NCI-H2196 treated with DMSO at 0.1 percent for 48 hours (cell line): ENCODE measurements at regions not wholly inside any gene's neighbourhood (a gene's known extent, or its start where the extent isn't known, plus 50 kb on each side); places are given as distances from the start of the nearest gene placed in this dataset.
"Not testable (repeated sequence)": the region's sequence is repeated elsewhere in the genome, so short reads cannot be mapped to it uniquely, and the experiment has no call there.

ENCODE experiments used
- DNase-seq: peaks from one replicate; lab custom pipeline; 2025; ENCODE audit not compliant: unreplicated experiment; lab: John Stamatoyannopoulos, UW

DNA sequence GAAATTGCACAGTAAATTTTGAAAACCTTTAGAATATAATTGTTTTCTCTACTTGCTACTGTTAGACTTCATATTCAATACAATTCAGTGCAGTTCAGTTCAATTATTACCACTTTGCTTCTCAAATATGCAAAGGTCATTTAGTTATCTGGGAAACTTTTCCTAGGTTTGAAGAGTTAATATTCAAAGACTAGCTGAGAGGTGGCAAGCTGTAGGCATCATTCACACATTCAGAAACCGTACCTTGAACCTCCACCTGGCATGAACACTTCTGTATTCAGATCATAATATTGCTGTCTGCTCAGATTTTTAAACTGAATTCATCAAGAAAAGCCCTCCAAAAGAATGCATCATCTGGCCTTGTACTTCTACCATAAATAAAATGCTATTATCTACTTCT lies 162.1 kb upstream of the PCSK5 start:
- DNase-seq: no peak

DNA sequence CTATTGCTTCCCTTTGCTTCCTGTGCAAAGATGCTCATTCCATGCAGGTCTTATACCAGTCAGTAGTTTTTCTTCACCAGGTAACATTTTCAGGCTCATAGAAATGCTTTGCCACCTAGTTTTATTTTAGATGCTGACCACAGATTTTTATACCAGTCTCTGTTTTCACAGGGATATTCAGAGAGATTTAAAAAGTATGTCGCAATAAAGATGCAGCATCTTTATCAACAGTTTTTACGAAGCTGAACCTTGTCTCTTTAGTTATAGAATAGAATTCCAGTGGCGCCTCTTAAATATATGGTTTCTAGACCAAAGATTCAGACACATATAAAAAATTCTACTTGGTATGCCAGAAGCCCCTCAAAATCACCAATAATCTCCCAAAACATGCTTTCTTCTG lies 155.7 kb upstream of the PCSK5 start:
- DNase-seq: no peak

DNA sequence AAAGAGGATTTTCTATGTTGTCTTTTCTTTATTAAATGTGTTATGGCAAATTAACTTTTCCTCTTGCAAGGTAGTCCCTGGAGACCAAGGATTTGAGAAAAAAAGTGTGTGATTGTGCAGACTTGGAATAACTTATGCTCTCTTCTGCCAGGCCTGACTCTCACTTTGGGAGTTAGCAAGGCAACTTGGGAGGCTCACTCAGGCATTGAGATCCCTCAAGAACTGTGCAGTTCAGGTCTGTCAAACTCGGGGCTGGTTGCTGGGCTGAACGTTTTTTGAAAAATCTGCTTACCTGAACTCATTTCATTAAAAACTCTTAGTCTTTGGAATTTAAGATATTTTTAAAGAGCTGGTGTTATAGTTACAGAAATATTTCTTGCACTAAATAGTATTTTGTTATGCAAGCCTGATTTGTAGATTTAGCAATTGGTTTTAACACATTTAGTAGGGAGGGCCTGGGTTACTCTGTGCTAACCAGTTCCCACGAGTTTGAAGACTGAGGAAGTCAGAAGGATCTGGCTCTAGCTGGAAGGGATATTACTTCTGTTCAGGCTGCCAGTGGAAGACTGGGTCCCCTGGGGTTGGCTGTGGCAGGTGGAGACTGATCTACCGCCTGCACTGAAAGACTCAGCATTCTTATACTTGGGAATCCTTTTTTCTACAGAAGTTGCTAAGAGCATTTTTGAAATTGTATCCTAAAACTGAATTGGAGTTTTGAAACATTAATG lies 150.4 kb upstream of the PCSK5 start:
- no peak for DNase-seq

DNA sequence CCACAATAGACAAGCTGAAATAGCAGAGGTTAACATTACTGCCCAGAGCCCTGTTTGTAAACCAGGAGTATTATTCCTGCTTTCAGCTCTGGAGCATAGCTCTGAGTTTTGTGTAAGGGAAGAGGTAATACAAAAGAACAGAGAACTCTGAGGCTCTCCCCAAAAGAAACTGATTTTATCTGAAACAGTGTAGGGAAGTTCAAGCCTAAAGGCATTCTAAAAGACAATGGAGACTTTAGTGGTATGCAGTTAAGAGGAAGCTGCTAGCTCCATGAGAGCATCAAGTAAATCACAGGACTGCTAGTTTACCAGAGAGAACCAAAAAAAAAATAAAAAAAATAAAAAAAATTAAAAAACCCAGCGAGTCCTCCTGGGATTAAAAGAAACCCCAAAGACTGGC lies 146.6 kb upstream of the PCSK5 start:
- no peak for DNase-seq

DNA sequence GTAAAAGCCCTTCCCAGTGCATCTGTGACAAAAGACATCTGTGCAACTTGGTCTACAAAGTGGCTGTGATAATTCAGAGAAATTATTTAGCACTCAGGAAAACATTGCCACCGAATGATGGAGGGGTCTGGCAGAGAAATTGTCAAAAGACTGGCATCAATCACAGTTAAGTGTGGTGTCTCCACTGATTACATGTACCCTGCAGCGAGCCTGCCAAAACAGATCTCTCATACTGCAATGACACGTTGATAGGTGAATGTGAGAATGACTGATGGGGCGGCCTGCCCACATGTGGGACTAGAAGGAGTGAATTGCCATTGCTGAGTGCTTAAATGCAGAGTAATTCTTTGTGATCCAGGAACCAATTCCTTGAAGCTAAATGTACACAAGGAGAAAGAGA lies 136.4 kb upstream of the PCSK5 start:
- no peak for DNase-seq

DNA sequence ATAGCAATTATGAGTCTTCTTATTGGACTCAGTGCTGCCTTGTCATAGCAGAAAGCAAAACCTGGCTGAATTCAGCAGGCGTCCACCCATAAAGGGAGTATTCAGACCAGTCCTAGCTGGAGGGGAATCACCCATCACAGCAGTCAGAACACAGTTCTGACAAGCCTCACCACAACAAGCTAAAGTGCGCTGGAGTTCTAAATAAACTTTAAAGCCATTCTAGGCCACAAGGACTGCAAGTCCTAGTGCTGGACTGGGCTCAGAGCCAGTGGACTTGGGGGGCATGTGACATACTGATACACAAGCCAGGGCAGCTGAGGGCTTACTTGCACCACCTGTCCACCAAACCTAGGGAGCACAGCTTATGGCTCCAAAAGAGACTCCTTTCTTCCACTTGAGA lies 115.3 kb upstream of the PCSK5 start:
- DNase-seq: no peak

DNA sequence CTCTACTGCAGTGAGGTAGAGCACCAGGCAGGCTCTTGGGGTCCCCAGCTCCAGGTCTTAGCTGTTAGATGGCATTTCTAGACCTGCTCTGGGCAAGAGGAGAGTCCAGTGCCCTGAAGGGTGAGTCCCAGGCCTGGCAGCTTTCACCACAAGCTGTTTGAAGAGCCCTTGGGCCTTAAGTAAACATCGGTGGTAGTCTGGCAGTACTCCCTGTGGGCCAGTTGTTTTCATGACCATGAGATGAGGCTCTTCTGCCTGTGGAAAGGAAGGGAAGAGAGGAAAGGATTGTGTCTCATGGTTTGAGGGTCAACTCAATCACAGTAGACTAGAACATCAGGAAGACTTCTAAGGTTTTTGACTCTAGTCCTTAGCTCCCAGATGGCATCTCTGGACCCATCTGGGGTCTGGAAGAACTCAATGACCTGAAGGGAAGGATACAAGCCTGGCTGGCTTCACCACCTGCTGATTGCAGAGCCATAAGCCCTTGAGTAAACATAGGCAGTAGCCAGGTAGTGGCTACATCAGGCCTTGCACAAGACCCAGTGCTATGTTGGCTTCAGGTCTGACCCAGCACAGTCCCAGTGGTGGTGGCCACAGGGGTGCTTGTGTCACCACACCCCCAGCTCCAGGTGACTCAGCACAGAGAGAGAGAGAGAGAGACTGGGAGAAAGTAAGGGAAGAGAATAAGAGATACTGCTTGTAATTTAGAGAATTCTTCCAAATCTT lies 114.3 kb upstream of the PCSK5 start:
- no peak for DNase-seq

DNA sequence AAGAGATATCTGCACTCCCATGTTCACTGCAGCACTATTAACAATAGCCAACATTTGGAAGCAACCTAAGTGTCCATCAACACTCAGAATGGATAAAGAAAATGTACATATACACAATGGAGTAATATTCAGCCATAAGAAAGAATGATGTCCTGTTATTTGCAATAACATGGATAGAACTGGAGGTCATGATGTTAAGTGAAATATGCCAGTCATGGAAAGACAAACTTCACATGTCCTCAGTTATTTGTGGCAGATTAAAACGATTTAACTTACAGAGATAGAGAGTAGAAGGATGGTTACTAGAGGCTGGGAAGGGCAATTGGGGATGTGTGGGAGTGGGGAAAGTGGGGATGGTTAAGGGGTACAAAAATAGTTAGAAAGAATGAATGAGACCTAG lies 110.3 kb upstream of the PCSK5 start:
- no peak for DNase-seq

DNA sequence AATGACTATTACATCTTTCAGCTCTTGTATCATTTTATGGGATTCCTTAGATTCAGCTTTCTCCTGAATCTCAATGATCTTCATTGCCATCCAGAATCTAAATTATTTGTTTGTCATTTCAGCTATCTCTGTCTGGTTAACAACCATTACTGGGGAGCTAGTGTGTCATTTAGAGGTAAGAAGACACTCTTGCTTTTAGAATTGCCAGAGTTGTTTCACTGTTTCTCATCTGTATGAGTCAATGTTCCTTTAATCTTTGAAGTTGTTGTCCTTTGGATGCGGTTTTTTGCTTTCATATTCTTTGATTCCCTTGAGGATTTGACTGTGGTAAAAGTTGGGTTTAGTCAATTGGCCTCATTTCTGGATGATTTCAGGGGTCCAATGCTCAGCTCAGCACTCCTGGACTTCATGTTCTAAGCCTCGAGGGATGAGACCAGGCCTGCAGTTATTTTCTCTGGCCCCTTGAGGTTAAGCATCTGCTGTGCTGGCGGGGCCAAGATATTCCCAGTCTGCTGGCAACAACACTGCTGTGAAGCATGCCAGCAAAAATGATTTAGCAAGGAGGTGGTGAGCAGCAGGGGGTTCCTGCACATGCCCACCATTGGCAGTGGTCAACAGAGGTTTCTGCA lies 102.4 kb upstream of the PCSK5 start:
- no peak for DNase-seq

DNA sequence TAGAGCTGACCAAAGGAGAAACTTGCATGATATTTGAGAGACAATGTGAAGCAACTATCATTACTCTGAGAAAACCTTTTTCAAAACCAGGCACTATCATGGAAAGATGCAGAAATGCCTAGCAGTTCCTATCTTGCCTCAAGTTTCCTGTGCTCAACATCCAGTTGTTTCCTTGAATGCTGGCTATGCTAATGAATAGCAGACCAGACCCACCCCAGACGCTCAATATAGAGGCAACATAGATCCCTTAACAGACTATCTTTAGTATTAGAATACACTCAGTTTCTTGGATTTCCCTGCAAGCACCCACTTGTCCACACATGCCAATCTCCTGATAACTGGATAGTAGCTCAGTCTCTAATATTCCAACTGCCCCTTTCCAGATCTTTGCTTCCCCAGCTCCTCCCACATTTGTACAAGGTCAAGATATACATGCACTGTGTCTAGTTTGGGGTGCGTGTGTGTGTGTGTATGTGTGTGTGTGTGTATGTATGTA lies 93.3 kb upstream of the PCSK5 start:
- no peak for DNase-seq

DNA sequence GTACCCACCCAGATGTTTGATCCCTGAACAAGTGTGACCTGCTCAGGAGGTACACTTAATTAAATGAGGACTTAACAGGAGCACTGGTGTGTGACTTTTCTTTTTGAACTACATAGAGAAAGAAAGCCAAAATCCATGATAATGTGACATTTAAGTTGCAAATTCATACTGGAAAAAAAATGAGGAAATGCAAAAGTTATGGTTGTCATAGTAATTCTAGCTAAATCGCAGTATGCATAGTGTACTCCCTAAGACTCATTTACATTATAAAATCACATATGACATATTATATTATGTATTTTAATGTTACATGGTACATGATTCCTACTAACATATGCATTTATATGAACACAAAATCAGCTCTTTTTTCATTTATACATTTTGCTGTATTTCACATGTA lies 92.0 kb upstream of the PCSK5 start:
- no peak for DNase-seq

DNA sequence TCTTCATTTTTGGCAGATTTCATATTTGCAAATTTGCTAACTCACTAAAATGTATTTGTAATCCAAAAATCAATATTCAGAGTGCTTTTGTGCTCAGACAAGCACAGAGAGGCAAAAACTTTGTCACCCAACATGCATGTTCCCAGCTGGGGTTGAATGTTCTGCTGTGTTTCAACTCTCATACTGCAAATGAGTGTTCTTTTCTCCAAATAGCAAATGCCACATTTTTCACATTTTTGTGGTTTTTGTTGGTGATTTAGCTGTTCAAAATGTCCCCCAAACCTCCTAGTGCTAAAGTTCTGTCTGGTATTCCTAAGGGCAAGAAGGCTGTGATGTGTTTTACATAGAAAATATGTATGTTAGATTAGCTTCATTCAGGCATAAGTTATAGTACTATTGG lies 87.3 kb upstream of the PCSK5 start:
- no peak for DNase-seq

DNA sequence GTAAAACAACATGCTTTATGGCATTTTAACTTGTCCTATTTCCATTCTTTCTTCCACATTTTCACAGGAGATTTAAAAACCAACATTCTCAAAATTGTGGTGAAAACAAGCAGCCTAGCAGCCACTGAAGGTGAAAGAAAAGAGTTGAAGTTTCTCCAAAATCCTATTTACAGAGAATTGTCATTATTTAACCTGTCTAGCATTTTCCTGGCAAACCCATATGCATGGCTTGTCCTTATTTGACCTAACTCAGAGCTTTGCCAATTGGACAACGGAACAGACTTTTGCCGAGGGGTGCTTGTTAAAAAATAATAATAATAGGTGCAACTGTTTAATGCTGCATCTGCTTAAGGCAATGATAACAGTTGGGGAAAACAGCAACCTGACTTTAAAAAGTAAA lies 80.4 kb upstream of the PCSK5 start:
- no peak for DNase-seq

DNA sequence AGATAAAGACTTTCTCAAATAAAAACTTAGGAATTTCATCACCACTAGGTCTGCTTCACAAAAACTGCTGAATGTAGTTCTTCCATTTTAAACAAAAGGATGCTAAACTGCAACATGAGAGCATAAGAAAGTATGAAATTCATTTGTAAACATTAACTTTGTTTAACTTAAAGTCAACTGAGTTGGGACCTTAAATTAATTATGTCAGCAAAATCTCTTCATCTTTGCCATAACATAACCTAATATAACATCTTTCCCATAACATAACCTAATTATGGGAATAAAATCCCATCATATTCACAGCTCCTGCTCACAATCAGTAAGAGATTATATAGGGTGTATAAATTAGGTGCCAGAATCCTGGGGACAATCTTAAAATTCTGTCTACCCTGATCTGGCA lies 78.8 kb upstream of the PCSK5 start:
- no peak for DNase-seq

DNA sequence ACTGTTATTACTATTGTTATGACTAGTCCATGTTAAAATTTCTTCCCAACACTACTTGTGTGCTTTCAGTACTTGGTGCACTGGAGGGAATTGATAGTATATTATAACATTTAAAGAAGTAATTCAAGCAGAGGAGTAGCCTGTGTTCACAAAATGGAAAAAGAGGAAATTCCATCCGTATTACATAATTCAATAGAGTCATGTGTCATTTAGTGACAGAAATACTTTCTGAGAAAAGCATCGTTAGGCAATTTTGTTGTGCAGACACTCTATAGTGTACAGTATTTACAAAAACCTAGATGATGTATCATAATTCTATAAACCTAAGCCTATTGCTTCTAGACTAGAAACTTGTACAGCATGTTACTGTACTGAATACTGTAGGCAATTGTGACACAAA lies 78.3 kb upstream of the PCSK5 start:
- no peak for DNase-seq

DNA sequence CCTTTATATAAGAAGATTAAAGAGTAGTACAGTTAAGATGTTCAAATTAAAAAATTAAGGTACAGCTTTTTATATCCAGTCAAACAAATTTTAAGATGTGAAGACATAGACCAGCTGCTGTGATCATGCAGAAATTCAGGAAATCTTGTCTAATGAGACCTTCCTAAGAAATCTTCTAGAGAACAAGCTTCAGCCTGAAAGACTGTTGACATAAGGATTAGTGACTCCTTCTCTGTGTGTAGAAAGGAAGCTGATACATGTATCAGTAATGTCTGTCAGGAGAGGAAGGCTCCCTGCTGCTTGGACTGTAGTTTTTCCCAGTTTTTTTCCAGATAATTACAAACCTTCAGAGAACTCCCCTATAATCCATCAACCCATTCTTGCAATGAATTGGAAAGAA lies 75.8 kb upstream of the PCSK5 start:
- no peak for DNase-seq

DNA sequence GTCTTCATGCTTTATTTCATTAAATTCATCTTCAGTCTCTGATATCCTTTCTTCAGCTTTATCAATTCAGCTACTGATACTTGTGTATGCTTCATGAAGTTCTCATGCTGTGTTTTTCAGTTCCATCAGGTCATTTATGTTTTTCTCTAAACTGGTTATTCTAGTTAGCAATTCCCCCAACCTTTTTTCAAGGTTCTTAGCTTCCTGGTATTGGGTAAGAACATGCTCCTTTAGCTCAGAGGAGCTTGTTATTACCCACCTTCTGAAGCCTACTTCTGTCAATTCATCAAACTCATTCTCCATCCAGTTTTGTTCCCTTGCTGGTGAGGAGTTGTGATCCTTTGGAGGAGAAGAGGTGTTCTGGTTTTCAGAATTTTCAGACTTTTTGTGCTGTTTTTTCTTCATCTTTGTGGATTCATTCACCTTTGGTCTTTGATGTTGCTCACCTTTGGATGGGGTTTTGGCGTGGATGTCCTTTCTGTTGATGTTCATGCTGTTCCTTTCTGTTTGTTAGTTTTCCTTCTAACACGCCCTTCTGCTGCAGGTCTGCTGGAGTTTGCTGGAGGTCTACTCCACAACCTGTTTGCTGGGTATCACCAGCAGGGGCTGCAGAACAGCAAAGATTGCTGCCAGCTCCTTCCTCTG lies 69.9 kb upstream of the PCSK5 start:
- not testable (repeated sequence) for DNase-seq

DNA sequence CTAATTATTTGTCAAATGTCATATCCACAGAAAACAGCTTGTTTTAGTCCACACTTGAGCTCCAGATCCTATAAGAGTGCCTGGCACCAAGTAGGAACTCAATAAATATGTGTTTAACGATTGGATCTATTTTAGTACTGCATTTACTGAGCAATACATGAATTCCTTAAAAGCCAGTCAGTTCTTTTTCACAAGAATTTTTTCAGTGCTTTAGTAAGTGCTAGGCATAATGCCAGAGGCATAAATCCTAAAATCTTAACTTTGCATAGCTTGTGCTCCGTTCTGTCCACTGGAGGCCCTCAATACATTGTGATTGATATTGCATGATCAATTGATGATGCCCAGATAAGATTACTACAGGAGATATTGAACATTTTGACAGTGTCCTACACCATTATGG lies 67.3 kb upstream of the PCSK5 start:
- DNase-seq: no peak

DNA sequence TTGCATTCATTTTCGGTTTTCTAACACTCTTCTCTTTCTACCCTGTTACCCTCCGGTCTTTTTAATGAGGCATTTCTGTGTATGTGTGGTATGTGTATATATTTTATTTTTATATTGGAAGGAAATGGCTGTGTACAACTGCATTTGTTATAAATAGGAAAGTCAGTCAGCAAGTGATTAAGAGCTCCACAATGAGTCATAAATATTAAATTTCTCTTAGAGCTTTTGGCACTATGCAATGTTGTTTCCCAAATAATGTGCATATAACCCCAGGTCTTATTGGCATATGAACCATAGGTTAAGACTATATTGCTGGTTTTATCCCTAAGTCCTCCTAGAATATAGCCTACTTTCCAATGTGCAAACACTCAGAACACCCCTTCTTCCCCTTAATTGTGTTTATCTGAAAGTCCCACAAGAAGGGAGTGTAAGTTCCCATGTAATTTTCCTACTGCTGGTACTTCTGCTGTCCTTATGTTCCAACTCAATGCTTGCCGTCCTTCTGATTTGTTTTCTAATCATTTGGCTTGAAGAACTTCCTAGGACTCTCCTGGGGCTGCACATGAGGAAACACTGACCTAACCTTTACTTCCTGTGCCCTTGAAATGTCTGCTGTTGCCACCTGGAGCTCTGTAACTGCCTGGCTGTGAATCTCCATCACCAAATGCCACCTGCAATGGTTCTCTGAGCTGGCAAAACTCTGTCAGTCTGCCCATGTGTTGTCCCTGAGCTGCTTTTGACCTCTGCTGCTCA lies 65.5 kb upstream of the PCSK5 start:
- DNase-seq: no peak

DNA sequence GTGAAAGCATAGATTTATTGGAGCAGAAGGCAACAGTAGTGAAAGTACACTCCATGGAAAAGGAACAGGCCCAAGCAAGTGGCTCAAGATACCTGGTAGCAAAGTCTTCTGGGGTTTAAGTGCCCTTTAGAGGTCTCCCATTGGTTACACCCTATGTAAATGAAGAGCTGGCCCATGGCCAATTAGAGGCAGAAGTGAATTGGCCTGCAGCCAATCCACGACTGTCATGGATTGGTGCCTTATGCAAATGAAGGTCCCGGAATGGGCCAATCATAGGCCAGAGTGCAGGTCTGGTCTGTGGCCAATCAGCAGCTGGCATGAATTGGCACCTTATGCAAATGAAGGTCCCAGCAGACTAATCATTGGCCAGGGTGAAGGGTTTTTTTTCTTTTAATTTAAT lies 64.2 kb upstream of the PCSK5 start:
- no peak for DNase-seq

DNA sequence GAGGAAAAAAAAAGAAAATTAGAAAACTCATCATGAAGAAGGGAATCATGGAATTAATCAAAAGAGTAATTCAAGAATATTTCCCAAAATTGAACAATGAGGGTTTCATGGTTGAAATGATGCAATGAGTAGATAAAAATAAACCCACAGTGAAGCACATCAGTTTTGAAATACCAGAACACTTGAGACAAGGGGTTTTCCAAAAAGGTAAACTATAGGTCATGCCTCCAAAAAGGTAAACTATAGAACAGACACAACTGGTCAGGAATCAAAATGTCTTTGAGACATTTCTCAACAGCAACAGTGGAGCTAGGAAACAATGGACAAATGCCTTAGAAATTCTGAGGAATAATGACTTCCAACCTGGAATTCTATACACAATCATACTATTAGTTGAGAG lies 60.2 kb upstream of the PCSK5 start:
- no peak for DNase-seq
